RWPE1 (cell line): ENCODE measurements at regions not wholly inside any gene's neighbourhood (a gene's known extent, or its start where the extent isn't known, plus 50 kb on each side); places are given as distances from the start of the nearest gene placed in this dataset.
"Not testable (repeated sequence)": the region's sequence is repeated elsewhere in the genome, so short reads cannot be mapped to it uniquely, and the experiment has no call there.

Experiments
- CTCF ChIA-PET: fragments of 350-600 bp; sonication (Branson Sonifier 250); formaldehyde crosslinking; extraction: SDS; loops from one replicate; lab custom pipeline; 2021; lab: Yijun Ruan, JAX
- POLR2A ChIA-PET: fragments of 400-600 bp; formaldehyde crosslinking; extraction: SDS; loops from one replicate; lab custom pipeline; 2020; ENCODE audit warnings: antibody characterized with exemption; ENCODE audit not compliant: low non-redundant PET; lab: Yijun Ruan, JAX
- DNase-seq: peaks from one replicate; pipeline ENCODE4 v3.0.0; 2012; ENCODE audit warnings: low spot score
- H3K27ac ChIP-seq: fragments of 450-650 bp; 2 replicates; pipeline ENCODE4 v1.5.1; 2017
- CTCF ChIP-seq: fragments of 450-650 bp; conservative IDR thresholded peaks from 2 replicates; pipeline ENCODE4 v1.5.1; 2017; ENCODE audit warnings: low read depth, mild to moderate bottlenecking

GRCh38 chr4:55270481-55270880, 75.6 kb upstream of the SRD5A3 start:
- DNase-seq = no peak
- H3K27ac ChIP-seq = no peak overlapping the region
- POLR2A ChIA-PET = no interaction called here
- TF ChIP-seq CTCF = no peak
- CTCF ChIA-PET = interaction anchor here (0.7 to 0.8 kb wide), 2 partner anchors 236 to 299 kb away, joined by 3 to 4 read pairs; no protein-coding TSS in a partner anchor

GRCh38 chr4:55272102-55272501, 73.9 kb upstream of the SRD5A3 start:
- DNase-seq = no peak
- POLR2A ChIA-PET = no interaction called here
- H3K27ac ChIP-seq = no peak overlapping the region
- TF ChIP-seq CTCF = no peak
- CTCF ChIA-PET = no interaction called here

GRCh38 chr4:55272589-55272988, 73.5 kb upstream of the SRD5A3 start:
- ChIA-PET CTCF (no interaction called here), POLR2A (no interaction called here)
- DNase-seq = no peak
- no peak for TF ChIP-seq CTCF
- no peak overlapping the region for H3K27ac ChIP-seq

- DNase-seq = no peak
- TF ChIP-seq CTCF = no peak
- CTCF ChIA-PET = no interaction called here
- no peak overlapping the region for H3K27ac ChIP-seq
- POLR2A ChIA-PET = no interaction called here
Measured at GRCh38 chr4:55277011-55277410, 69.0 kb upstream of the SRD5A3 start.

GRCh38 chr4:55278316-55278715, 67.7 kb upstream of the SRD5A3 start:
- DNase-seq = no peak
- POLR2A ChIA-PET = no interaction called here
- H3K27ac ChIP-seq = no peak overlapping the region
- TF ChIP-seq CTCF = no peak
- CTCF ChIA-PET = interaction anchor here (0.7 kb wide), 1 partner anchor 408 kb away, joined by 3 read pairs; no protein-coding TSS in a partner anchor

GRCh38 chr4:55280474-55280873, 65.6 kb upstream of the SRD5A3 start:
- POLR2A ChIA-PET, DNase-seq, H3K27ac ChIP-seq: not testable (repeated sequence)

GRCh38 chr4:55281118-55281683, 64.8 kb upstream of the SRD5A3 start:
- H3K27ac ChIP-seq, CTCF ChIA-PET, POLR2A ChIA-PET, DNase-seq: not testable (repeated sequence)

More at GRCh38 chr4:55280474-55280873, 65.6 kb upstream of the SRD5A3 start:
- CTCF ChIA-PET = not testable (repeated sequence)
